Adrenal gland (tissue), 9 donors: ENCODE measurements at regions not wholly inside any gene's neighbourhood (a gene's known extent, or its start where the extent isn't known, plus 50 kb on each side); places are given as distances from the start of the nearest gene placed in this dataset.

Experiments
- DNase-seq, 7 donors: peaks; one replicate each; pipeline ENCODE4 v3.0.0-alpha.2; 2019 to 2020
- H3K27ac ChIP-seq, 5 donors: fragments of 200-600 bp; sonication (generic) in 4 of 5; 1 replicate in 3 of 5; 2 replicates in 2 of 5; pipeline versions ENCODE4 v1.5.1 to v1.8.0; 2016 to 2020; ENCODE audit warnings: mild to moderate bottlenecking in 1 of 5
- H3K27me3 ChIP-seq: fragments of 200-600 bp; 2 replicates; pipeline ENCODE4 v1.8.0; 2021
- H3K36me3 ChIP-seq, 2 donors: fragments of 200-600 bp; replicated peaks in 1 of 2; 1 replicate in 1 of 2; 2 replicates in 1 of 2; pipeline versions ENCODE4 v1.5.1 to v1.8.0; 2018 to 2022
- H3K4me1 ChIP-seq, 2 donors: fragments of 200-600 bp; replicated peaks in 1 of 2; 1 replicate in 1 of 2; 2 replicates in 1 of 2; pipeline versions ENCODE4 v1.5.1 to v1.8.0; 2018 to 2021
- H3K4me3 ChIP-seq, 4 donors: fragments of 200-600 bp; sonication (generic) in 3 of 4; one replicate each; pipeline ENCODE4 v1.5.1; 2016 to 2018
- H3K9me3 ChIP-seq, 3 donors: fragments of 200-600 bp; sonication (generic) in 1 of 3; replicated peaks in 1 of 3; 1 replicate in 2 of 3; 2 replicates in 1 of 3; pipeline versions ENCODE4 v1.5.1 to v1.8.0; 2016 to 2021
- CTCF ChIP-seq, 6 experiments: fragments of 450-650 bp in 4 of 6; fragments of 200-600 bp in 2 of 6; sonication (generic) in 1 of 6; IDR thresholded peaks; 1 replicate in 5 of 6; 2 replicates in 1 of 6; pipeline versions ENCODE4 v1.5.1 to v1.8.0; 2016 to 2021; ENCODE audit warnings: antibody characterized with exemption in 6 of 6, mild to moderate bottlenecking in 2 of 6, moderate library complexity in 1 of 6
- POLR2A ChIP-seq, 2 donors: fragments of 450-650 bp; IDR thresholded peaks; one replicate each; pipeline ENCODE4 v1.6.1; 2017; ENCODE audit warnings: antibody characterized with exemption in 2 of 2, mild to moderate bottlenecking in 2 of 2, moderate library complexity in 1 of 2
- WGBS, 4 donors: extraction: QIAGEN DNeasy Blood & Tissue Kit in 2 of 4; methylation state at CpG; one replicate each; pipeline versions ENCODE4 v1.1.5 to v1.1.7; 2013 to 2017; 5-methylcytosine and 5-hydroxymethylcytosine counted together
- intact Hi-C, 2 donors: fragments of 100-400 bp; cut with DNase I; formaldehyde crosslinking; loops; one replicate each; pipeline versions ENCODE4 v1.14.1 to v1.15.0; 2022 to 2023
- donor health status: healthy with polysubstance abuse.
- donor health status: Bipolar disorder and iron deficiency.
- donor health status: DM: yes; HTN: yes; CAD: no.
- donor health status: DM: no; HTN: no; CAD: no.
- donor health status: DM: no; HTN: no; CAD: no.

GRCh38 chr19:29395111-29395733 lies 130.6 kb upstream of the VSTM2B start:
- DNase-seq: no peak
- intact Hi-C loops: no loop called here
- 40 to 48% (median 43%) methylated on average over 12 to 13 of the region's 13 CpGs for WGBS, 4 donors
- H3K4me3 ChIP-seq: no peak overlapping the region
- H3K27ac ChIP-seq: no peak overlapping the region
- no peaks in the 10 kb centered on the region for H3K36me3 ChIP-seq
- H3K4me1 ChIP-seq: no peaks in the 10 kb centered on the region
- no peak for TF ChIP-seq POLR2A (IDR thresholded peaks at IDR 0.05)
- no peak for TF ChIP-seq CTCF (IDR thresholded peaks at IDR 0.05)
- H3K27me3 ChIP-seq: no peaks in the 10 kb centered on the region
- H3K9me3 ChIP-seq: no peaks in the 10 kb centered on the region

- DNase-seq: no peak
- Histone ChIP-seq H3K27me3 (no peaks in the 10 kb centered on the region), H3K27ac (no peak overlapping the region), H3K36me3 (no peaks in the 10 kb centered on the region), H3K4me1 (no peaks in the 10 kb centered on the region), H3K9me3 (no peaks in the 10 kb centered on the region), H3K4me3 (no peak overlapping the region)
- 83 to 94% (median 89%) methylated on average over 3 to 4 of the region's 4 CpGs for WGBS, 4 donors
- intact Hi-C loops: no loop called here
- TF ChIP-seq POLR2A (IDR thresholded peaks at IDR 0.05) (no peak), CTCF (IDR thresholded peaks at IDR 0.05) (no peak)
Observed at GRCh38 chr19:29395734-29396414, 129.9 kb upstream of the VSTM2B start.

- DNase-seq: no peak
- intact Hi-C loops: no loop called here
- Histone ChIP-seq H3K36me3 (no peaks in the 10 kb centered on the region), H3K27ac (no peak overlapping the region), H3K27me3 (no peaks in the 10 kb centered on the region), H3K9me3 (no peaks in the 10 kb centered on the region), H3K4me3 (no peak overlapping the region), H3K4me1 (no peaks in the 10 kb centered on the region)
- TF ChIP-seq POLR2A (IDR thresholded peaks at IDR 0.05) (no peak), CTCF (IDR thresholded peaks at IDR 0.05) (no peak)
- 11 to 47% (median 25%) methylated on average over 1 to 2 of the region's 2 CpGs for WGBS, 4 donors
Observed at GRCh38 chr19:29396925-29397324, 128.9 kb upstream of the VSTM2B start.

GRCh38 chr19:29397748-29398147 lies 128.0 kb upstream of the VSTM2B start:
- H3K36me3 ChIP-seq: no peaks in the 10 kb centered on the region
- DNase-seq: no peak
- no peak overlapping the region for H3K4me3 ChIP-seq
- TF ChIP-seq CTCF (IDR thresholded peaks at IDR 0.05) (no peak), POLR2A (IDR thresholded peaks at IDR 0.05) (no peak)
- no peaks in the 10 kb centered on the region for H3K27me3 ChIP-seq
- intact Hi-C loops: no loop called here
- WGBS, 4 donors: 63 to 82% (median 68%) methylated on average over 4 to 7 of the region's 7 CpGs
- no peaks in the 10 kb centered on the region for H3K9me3 ChIP-seq
- H3K27ac ChIP-seq: no peak overlapping the region
- no peaks in the 10 kb centered on the region for H3K4me1 ChIP-seq
